GM23248 (cell line): ENCODE measurements at regions not wholly inside any gene's neighbourhood (a gene's known extent, or its start where the extent isn't known, plus 50 kb on each side); places are given as distances from the start of the nearest gene placed in this dataset.

Experiments used
- DNase-seq: peaks from one replicate; pipeline ENCODE4 v3.0.0-alpha.2; 2015
- H2AFZ ChIP-seq: fragments of 200-600 bp; sonication (generic); 2 replicates; pipeline ENCODE4 v1.6.1; 2016; ENCODE audit warnings: antibody characterized with exemption
- H3F3A ChIP-seq: fragments of 200-600 bp; sonication (generic); 2 replicates; pipeline ENCODE4 v1.6.1; 2016; ENCODE audit warnings: mild to moderate bottlenecking, antibody characterized with exemption, mixed run types; ENCODE audit not compliant: insufficient read depth
- H3K27ac ChIP-seq: fragments of 200-600 bp; sonication (generic); 2 replicates; pipeline ENCODE4 v1.5.1; 2016; ENCODE audit warnings: mild to moderate bottlenecking
- H3K27me3 ChIP-seq: fragments of 200-600 bp; sonication (generic); replicated peaks from 2 replicates; pipeline ENCODE4 v1.6.1; 2016; ENCODE audit warnings: mild to moderate bottlenecking; ENCODE audit not compliant: insufficient read depth
- H3K36me3 ChIP-seq: fragments of 200-600 bp; sonication (generic); 2 replicates; pipeline ENCODE4 v1.6.1; 2016; ENCODE audit warnings: low read depth, mild to moderate bottlenecking
- H3K4me1 ChIP-seq: fragments of 200-600 bp; sonication (generic); 2 replicates; pipeline ENCODE4 v1.6.1; 2016; ENCODE audit warnings: mild to moderate bottlenecking; ENCODE audit not compliant: insufficient read depth
- H3K4me2 ChIP-seq: fragments of 200-600 bp; sonication (generic); one replicate; pipeline ENCODE4 v1.6.1; 2016; ENCODE audit warnings: mild to moderate bottlenecking; ENCODE audit not compliant: unreplicated experiment
- H3K4me3 ChIP-seq: fragments of 200-600 bp; sonication (generic); 2 replicates; pipeline ENCODE4 v1.5.1; 2016; ENCODE audit warnings: mild to moderate bottlenecking
- H3K79me2 ChIP-seq: fragments of 200-600 bp; sonication (generic); 2 replicates; pipeline ENCODE4 v1.6.1; 2016; ENCODE audit warnings: mild to moderate bottlenecking; ENCODE audit not compliant: insufficient read depth
- H3K9ac ChIP-seq: fragments of 200-600 bp; sonication (generic); 2 replicates; pipeline ENCODE4 v1.6.1; 2016; ENCODE audit warnings: mild to moderate bottlenecking
- H3K9me2 ChIP-seq: fragments of 200-600 bp; sonication (generic); 2 replicates; pipeline ENCODE4 v1.6.1; 2016; ENCODE audit warnings: mixed run types, mild to moderate bottlenecking, moderate library complexity; ENCODE audit not compliant: insufficient read depth
- H3K9me3 ChIP-seq: fragments of 200-600 bp; sonication (generic); one replicate; pipeline ENCODE4 v1.6.1; 2017; ENCODE audit warnings: low read depth
- H4K20me1 ChIP-seq: fragments of 200-600 bp; sonication (generic); 2 replicates; pipeline ENCODE4 v1.6.0; 2016; ENCODE audit not compliant: insufficient read depth
- EZH2 ChIP-seq: fragments of 200-600 bp; sonication (generic); IDR thresholded peaks from 2 replicates; pipeline ENCODE4 v1.6.1; 2018; ENCODE audit warnings: antibody characterized with exemption, mild to moderate bottlenecking; ENCODE audit not compliant: insufficient read depth, poor library complexity, severe bottlenecking
- EZH2phosphoT487 ChIP-seq: fragments of 200-600 bp; sonication (generic); IDR thresholded peaks from 2 replicates; pipeline ENCODE4 v1.6.1; 2018; ENCODE audit warnings: antibody characterized with exemption, moderate library complexity, mild to moderate bottlenecking, low read depth; ENCODE audit not compliant: insufficient read depth
- WGBS, 2 experiments: methylation state at CpG; one replicate each; pipeline ENCODE4 v1.1.6; 2015 to 2017; ENCODE audit warnings: low lambda C conversion rate in 2 of 2, low coverage in 1 of 2; ENCODE audit errors: missing lambda C conversion rate in 2 of 2; 5-methylcytosine and 5-hydroxymethylcytosine counted together
- in situ Hi-C: fragments of 300-500 bp; cut with MboI; formaldehyde crosslinking; loops from 2 replicates; pipeline ENCODE4 v1.15.0; 2020

- H3K4me1 ChIP-seq: peaks cover 14% of the 10 kb centered on the region
- WGBS, 2 experiments: 72 to 73% methylated on average over 2 of the region's 2 CpGs
- no peaks in the 10 kb centered on the region for H4K20me1 ChIP-seq
- no peak overlapping the region for H3K27ac ChIP-seq
- H3K4me2 ChIP-seq: peak overlapping the region; percentile 11
- H3K79me2 ChIP-seq: no peaks in the 10 kb centered on the region
- H3F3A ChIP-seq: peaks cover 5% of the 10 kb centered on the region; the same call in 1 of the 2 replicates
- H3K4me3 ChIP-seq: no peak overlapping the region
- H3K9ac ChIP-seq: 0 out of 2 replicates have a peak overlapping the region, but pooled peaks have one; percentile 8
- no peak for TF ChIP-seq EZH2phosphoT487
- no peak for TF ChIP-seq EZH2
- in situ Hi-C loops: no loop called here
- H3K9me2 ChIP-seq: no peaks in the 10 kb centered on the region
- H2AFZ ChIP-seq: no peak overlapping the region
- no peaks in the 10 kb centered on the region for H3K36me3 ChIP-seq
- no peak for DNase-seq
- no peaks in the 10 kb centered on the region for H3K27me3 ChIP-seq
- H3K9me3 ChIP-seq: no peaks in the 10 kb centered on the region
These were observed 159.3 kb upstream of the DPH6 start for GRCh38 chr15:35705030-35705883.

GRCh38 chr15:35705884-35706585 lies 160.1 kb upstream of the DPH6 start:
- DNase-seq: peak; percentile 46
- no peak overlapping the region for H3K4me3 ChIP-seq
- no peak overlapping the region for H3K27ac ChIP-seq
- H3K4me2 ChIP-seq: peak overlapping the region; percentile 11
- H3K79me2 ChIP-seq: no peaks in the 10 kb centered on the region
- peaks cover 14% of the 10 kb centered on the region for H3K4me1 ChIP-seq
- H3K36me3 ChIP-seq: no peaks in the 10 kb centered on the region
- H4K20me1 ChIP-seq: no peaks in the 10 kb centered on the region
- H2AFZ ChIP-seq: no peak overlapping the region
- WGBS, 2 experiments: 80 to 86% methylated on average over 4 of the region's 4 CpGs
- H3K9ac ChIP-seq: 0 out of 2 replicates have a peak overlapping the region, but pooled peaks have one; percentile 8
- H3K9me3 ChIP-seq: no peaks in the 10 kb centered on the region
- H3K27me3 ChIP-seq: no peaks in the 10 kb centered on the region
- no peaks in the 10 kb centered on the region for H3K9me2 ChIP-seq
- TF ChIP-seq EZH2phosphoT487 (no peak), EZH2 (no peak)
- peaks cover 5% of the 10 kb centered on the region; the same call in 1 of the 2 replicates for H3F3A ChIP-seq
- in situ Hi-C loops: no loop called here

GRCh38 chr15:35712956-35713355 lies 167.0 kb upstream of the DPH6 start:
- Histone ChIP-seq H3K9me3 (no peaks in the 10 kb centered on the region), H3K36me3 (no peaks in the 10 kb centered on the region), H3F3A (peaks cover 10% of the 10 kb centered on the region), H3K4me2 (no peak overlapping the region), H3K9ac (no peak overlapping the region), H3K4me1 (peaks cover 11% of the 10 kb centered on the region), H4K20me1 (no peaks in the 10 kb centered on the region), H3K4me3 (no peak overlapping the region), H3K9me2 (no peaks in the 10 kb centered on the region), H3K79me2 (no peaks in the 10 kb centered on the region), H3K27ac (no peak overlapping the region), H3K27me3 (no peaks in the 10 kb centered on the region), H2AFZ (no peak overlapping the region)
- no peak for DNase-seq
- WGBS, 2 experiments: 85 to 88% methylated on average over 2 of the region's 2 CpGs
- in situ Hi-C loops: no loop called here
- TF ChIP-seq EZH2 (no peak), EZH2phosphoT487 (no peak)

- no peaks in the 10 kb centered on the region for H4K20me1 ChIP-seq
- no peaks in the 10 kb centered on the region for H3K9me2 ChIP-seq
- DNase-seq: peak; percentile 68
- 18 to 37% methylated on average over 2 of the region's 2 CpGs for WGBS, 2 experiments
- H3K36me3 ChIP-seq: no peaks in the 10 kb centered on the region
- peaks cover 10% of the 10 kb centered on the region for H3F3A ChIP-seq
- no peak overlapping the region for H3K27ac ChIP-seq
- H3K79me2 ChIP-seq: no peaks in the 10 kb centered on the region
- no peaks in the 10 kb centered on the region for H3K27me3 ChIP-seq
- H3K4me2 ChIP-seq: peak overlapping the region; percentile 2
- no peaks in the 10 kb centered on the region for H3K9me3 ChIP-seq
- no peak overlapping the region for H3K9ac ChIP-seq
- H2AFZ ChIP-seq: no peak overlapping the region
- in situ Hi-C loops: no loop called here
- H3K4me3 ChIP-seq: no peak overlapping the region
- H3K4me1 ChIP-seq: peaks cover 11% of the 10 kb centered on the region
- TF ChIP-seq EZH2: no peak
- no peak for TF ChIP-seq EZH2phosphoT487
These were observed 167.8 kb upstream of the DPH6 start for GRCh38 chr15:35713733-35714132.
